ENCODE measurements at regions not wholly inside any gene's neighbourhood (a gene's known extent, or its start where the extent isn't known, plus 50 kb on each side); places are given as distances from the start of the nearest gene placed in this dataset.
"Not testable (repeated sequence)": the region's sequence is repeated elsewhere in the genome, so short reads cannot be mapped to it uniquely, and the experiment has no call there.

GRCh38 chr12:74689071-74689655, 151.5 kb downstream of the ATXN7L3B start:
- DNase-seq = no peak

- DNase-seq = no peak
Measured at GRCh38 chr12:74689929-74690328, 152.3 kb downstream of the ATXN7L3B start.

GRCh38 chr12:74719447-74719846, 181.8 kb downstream of the ATXN7L3B start:
- DNase-seq = no peak

GRCh38 chr12:74722709-74723108, 185.1 kb downstream of the ATXN7L3B start:
- DNase-seq = no peak

- no peak for DNase-seq
Measured at GRCh38 chr12:74725154-74725553, 187.5 kb downstream of the ATXN7L3B start.

GRCh38 chr12:74728006-74728405, 190.4 kb downstream of the ATXN7L3B start:
- no peak for DNase-seq

GRCh38 chr12:74732164-74732784, 194.6 kb downstream of the ATXN7L3B start:
- no peak for DNase-seq

- DNase-seq = no peak
Measured at GRCh38 chr12:74732826-74733225, 195.2 kb downstream of the ATXN7L3B start.

GRCh38 chr12:74741112-74741511, 203.5 kb downstream of the ATXN7L3B start:
- DNase-seq = no peak

GRCh38 chr12:74747305-74747704, 209.7 kb downstream of the ATXN7L3B start:
- no peak for DNase-seq

GRCh38 chr12:74751441-74751840, 213.8 kb downstream of the ATXN7L3B start:
- DNase-seq = no peak

GRCh38 chr12:74752215-74752614, 214.6 kb downstream of the ATXN7L3B start:
- DNase-seq = no peak

GRCh38 chr12:74770552-74770951, 232.9 kb downstream of the ATXN7L3B start:
- no peak for DNase-seq

- no peak for DNase-seq
Measured at GRCh38 chr12:74775276-74775675, 237.6 kb downstream of the ATXN7L3B start.

GRCh38 chr12:74776378-74776777, 238.7 kb downstream of the ATXN7L3B start:
- DNase-seq = no peak

- no peak for DNase-seq
Measured at GRCh38 chr12:74780182-74780849, 242.7 kb downstream of the ATXN7L3B start.

- not testable (repeated sequence) for DNase-seq
Measured at GRCh38 chr12:74780850-74781241, 243.2 kb downstream of the ATXN7L3B start.

GRCh38 chr12:74781991-74782485, 244.4 kb downstream of the ATXN7L3B start:
- no peak for DNase-seq

- no peak for DNase-seq
Measured at GRCh38 chr12:74790931-74791330, 253.3 kb downstream of the ATXN7L3B start.

GRCh38 chr12:74791365-74791764, 253.7 kb downstream of the ATXN7L3B start:
- no peak for DNase-seq

- DNase-seq = no peak
Measured at GRCh38 chr12:74794522-74794921, 256.9 kb downstream of the ATXN7L3B start.

GRCh38 chr12:74801625-74802024, 264.0 kb downstream of the ATXN7L3B start:
- no peak for DNase-seq

- DNase-seq = no peak
Measured at GRCh38 chr12:74816398-74817175, 279.0 kb downstream of the ATXN7L3B start.
